HG03571 (cell line): ENCODE measurements at regions not wholly inside any gene's neighbourhood (a gene's known extent, or its start where the extent isn't known, plus 50 kb on each side); places are given as distances from the start of the nearest gene placed in this dataset.
A peak's percentile ranks its signal among the peaks of the same experiment; 100 is the strongest.
"Not testable (repeated sequence)": the region's sequence is repeated elsewhere in the genome, so short reads cannot be mapped to it uniquely, and the experiment has no call there.

Experiments
- ATAC-seq: cut with Tn5 transposase; IDR thresholded peaks from one replicate; pipeline ENCODE4 v1.9.1; 2021; ENCODE audit not compliant: unreplicated experiment

- no peak for ATAC-seq
These were observed 88.0 kb upstream of the AK4 start for GRCh38 chr1:65059930-65060538.

GRCh38 chr1:65062339-65062738 lies 85.7 kb upstream of the AK4 start:
- ATAC-seq = no peak

GRCh38 chr1:65063025-65063424 lies 85.0 kb upstream of the AK4 start:
- no peak for ATAC-seq

- no peak for ATAC-seq
These were observed 83.0 kb upstream of the AK4 start for GRCh38 chr1:65064981-65065380.

- no peak for ATAC-seq
These were observed 82.2 kb upstream of the AK4 start for GRCh38 chr1:65065524-65066418.

GRCh38 chr1:65066419-65066765 lies 81.6 kb upstream of the AK4 start:
- no peak for ATAC-seq

- ATAC-seq = no peak
These were observed 81.1 kb upstream of the AK4 start for GRCh38 chr1:65066766-65067490.

GRCh38 chr1:65067491-65068201 lies 80.4 kb upstream of the AK4 start:
- no peak for ATAC-seq

- ATAC-seq = no peak
These were observed 79.6 kb upstream of the AK4 start for GRCh38 chr1:65068202-65069010.

- no peak for ATAC-seq
These were observed 78.9 kb upstream of the AK4 start for GRCh38 chr1:65069011-65069565.

GRCh38 chr1:65072845-65073244 lies 75.2 kb upstream of the AK4 start:
- ATAC-seq = no peak

GRCh38 chr1:65075123-65075976 lies 72.7 kb upstream of the AK4 start:
- ATAC-seq = peak; percentile 90

GRCh38 chr1:65077369-65077768 lies 70.6 kb upstream of the AK4 start:
- ATAC-seq = no peak

GRCh38 chr1:65079941-65080340 lies 68.1 kb upstream of the AK4 start:
- no peak for ATAC-seq

GRCh38 chr1:65082346-65083040 lies 65.5 kb upstream of the AK4 start:
- ATAC-seq = no peak

GRCh38 chr1:65083263-65083896 lies 64.6 kb upstream of the AK4 start:
- no peak for ATAC-seq

GRCh38 chr1:65084066-65084465 lies 63.9 kb upstream of the AK4 start:
- no peak for ATAC-seq

- ATAC-seq = not testable (repeated sequence)
These were observed 60.5 kb upstream of the AK4 start for GRCh38 chr1:65087519-65087918.
